Central memory CD8-positive, alpha-beta T cell (primary cell): ENCODE measurements at regions not wholly inside any gene's neighbourhood (a gene's known extent, or its start where the extent isn't known, plus 50 kb on each side); places are given as distances from the start of the nearest gene placed in this dataset.

Experiments
- ATAC-seq: fragments of 150-1000 bp; cut with Tn5 transposase; replicated peaks from 2 replicates; pipeline ENCODE4 v1.10.0; 2022; ENCODE audit warnings: mild to moderate bottlenecking, moderate FRiP score, moderate number of reproducible peaks; ENCODE audit not compliant: poor library complexity, severe bottlenecking; ENCODE audit errors: extremely low read depth
- DNase-seq, 2 donors: peaks; one replicate each; pipeline ENCODE4 v3.0.0; 2021; ENCODE audit warnings: low spot score in 2 of 2
- H3K27ac Mint-ChIP-seq: one replicate; pipeline ENCODE4 v1.8.0; 2022; ENCODE audit warnings: low read depth, mild to moderate bottlenecking, moderate library complexity, mixed read lengths
- H3K27me3 Mint-ChIP-seq: one replicate; pipeline ENCODE4 v1.8.0; 2022; ENCODE audit warnings: mixed read lengths
- H3K36me3 Mint-ChIP-seq: one replicate; pipeline ENCODE4 v1.8.0; 2022; ENCODE audit warnings: mild to moderate bottlenecking, moderate library complexity, mixed read lengths; ENCODE audit not compliant: insufficient read depth
- H3K4me1 Mint-ChIP-seq: one replicate; pipeline ENCODE4 v1.8.0; 2022; ENCODE audit warnings: mixed read lengths
- H3K4me3 Mint-ChIP-seq: one replicate; pipeline ENCODE4 v1.8.0; 2022; ENCODE audit warnings: mild to moderate bottlenecking, moderate library complexity, mixed read lengths
- H3K9me3 Mint-ChIP-seq: one replicate; pipeline ENCODE4 v1.8.0; 2022; ENCODE audit warnings: mixed read lengths

- Mint-ChIP-seq H3K36me3 (no peaks in the 10 kb centered on the region), H3K27ac (no peak overlapping the region), H3K4me1 (no peaks in the 10 kb centered on the region), H3K27me3 (no peaks in the 10 kb centered on the region), H3K4me3 (no peak overlapping the region), H3K9me3 (peaks cover 22% of the 10 kb centered on the region)
- DNase-seq, result no peak
- ATAC-seq, result no peak
These were observed 1153.6 kb downstream of the FLRT2 start for GRCh38 chr14:86683561-86683960.

GRCh38 chr14:86675059-86675458, 1145.1 kb downstream of the FLRT2 start:
- H3K27me3 Mint-ChIP-seq, result no peaks in the 10 kb centered on the region
- H3K9me3 Mint-ChIP-seq, result peaks cover 38% of the 10 kb centered on the region
- no peaks in the 10 kb centered on the region for H3K36me3 Mint-ChIP-seq
- H3K4me1 Mint-ChIP-seq, result no peaks in the 10 kb centered on the region
- no peak overlapping the region for H3K27ac Mint-ChIP-seq
- ATAC-seq (no peak), DNase-seq (no peak)
- no peak overlapping the region for H3K4me3 Mint-ChIP-seq

GRCh38 chr14:86673523-86673969, 1143.6 kb downstream of the FLRT2 start:
- Mint-ChIP-seq H3K4me3 (no peak overlapping the region), H3K4me1 (no peaks in the 10 kb centered on the region), H3K36me3 (no peaks in the 10 kb centered on the region), H3K27me3 (no peaks in the 10 kb centered on the region), H3K9me3 (peaks cover 41% of the 10 kb centered on the region), H3K27ac (no peak overlapping the region)
- no peak for ATAC-seq
- no peak for DNase-seq

GRCh38 chr14:86672080-86672479, 1142.1 kb downstream of the FLRT2 start:
- no peaks in the 10 kb centered on the region for H3K36me3 Mint-ChIP-seq
- no peak overlapping the region for H3K4me3 Mint-ChIP-seq
- no peak overlapping the region for H3K27ac Mint-ChIP-seq
- no peak for DNase-seq
- no peak for ATAC-seq
- H3K4me1 Mint-ChIP-seq, result no peaks in the 10 kb centered on the region
- H3K9me3 Mint-ChIP-seq, result peaks cover 42% of the 10 kb centered on the region
- H3K27me3 Mint-ChIP-seq, result no peaks in the 10 kb centered on the region

- H3K4me3 Mint-ChIP-seq, result no peak overlapping the region
- ATAC-seq, result no peak
- no peak overlapping the region for H3K27ac Mint-ChIP-seq
- peaks cover 24% of the 10 kb centered on the region for H3K9me3 Mint-ChIP-seq
- DNase-seq, result no peak
- no peaks in the 10 kb centered on the region for H3K36me3 Mint-ChIP-seq
- H3K27me3 Mint-ChIP-seq, result no peaks in the 10 kb centered on the region
- no peaks in the 10 kb centered on the region for H3K4me1 Mint-ChIP-seq
These were observed 1136.0 kb downstream of the FLRT2 start for GRCh38 chr14:86665975-86666374.

GRCh38 chr14:86662334-86662733, 1132.4 kb downstream of the FLRT2 start:
- no peak for DNase-seq
- Mint-ChIP-seq H3K27ac (no peak overlapping the region), H3K27me3 (no peaks in the 10 kb centered on the region), H3K36me3 (no peaks in the 10 kb centered on the region), H3K9me3 (peaks cover 27% of the 10 kb centered on the region), H3K4me1 (no peaks in the 10 kb centered on the region), H3K4me3 (no peak overlapping the region)
- ATAC-seq, result no peak

- no peak for DNase-seq
- H3K36me3 Mint-ChIP-seq, result no peaks in the 10 kb centered on the region
These were observed 1124.7 kb downstream of the FLRT2 start for GRCh38 chr14:86654558-86655184.

GRCh38 chr14:86652526-86652925, 1122.6 kb downstream of the FLRT2 start:
- no peak overlapping the region for H3K4me3 Mint-ChIP-seq
- H3K4me1 Mint-ChIP-seq, result no peaks in the 10 kb centered on the region
- DNase-seq (no peak), ATAC-seq (no peak)
- no peaks in the 10 kb centered on the region for H3K36me3 Mint-ChIP-seq
- H3K27ac Mint-ChIP-seq, result no peak overlapping the region
- no peaks in the 10 kb centered on the region for H3K27me3 Mint-ChIP-seq
- H3K9me3 Mint-ChIP-seq, result peaks cover 31% of the 10 kb centered on the region

More at GRCh38 chr14:86654558-86655184, 1124.7 kb downstream of the FLRT2 start:
- no peaks in the 10 kb centered on the region for H3K27me3 Mint-ChIP-seq
- H3K9me3 Mint-ChIP-seq, result peaks cover 29% of the 10 kb centered on the region
- H3K27ac Mint-ChIP-seq, result no peak overlapping the region
- H3K4me3 Mint-ChIP-seq, result no peak overlapping the region
- no peak for ATAC-seq
- no peaks in the 10 kb centered on the region for H3K4me1 Mint-ChIP-seq

- DNase-seq (no peak), ATAC-seq (no peak)
- Mint-ChIP-seq H3K27ac (no peak overlapping the region), H3K4me3 (no peak overlapping the region), H3K36me3 (no peaks in the 10 kb centered on the region), H3K4me1 (no peaks in the 10 kb centered on the region), H3K9me3 (peaks cover 23% of the 10 kb centered on the region), H3K27me3 (no peaks in the 10 kb centered on the region)
These were observed 1117.0 kb downstream of the FLRT2 start for GRCh38 chr14:86646696-86647690.

- no peaks in the 10 kb centered on the region for H3K4me1 Mint-ChIP-seq
- no peak overlapping the region for H3K4me3 Mint-ChIP-seq
- no peak for ATAC-seq
- no peaks in the 10 kb centered on the region for H3K27me3 Mint-ChIP-seq
- DNase-seq, result no peak
- peaks cover 23% of the 10 kb centered on the region for H3K9me3 Mint-ChIP-seq
- H3K36me3 Mint-ChIP-seq, result no peaks in the 10 kb centered on the region
- no peak overlapping the region for H3K27ac Mint-ChIP-seq
These were observed 1116.2 kb downstream of the FLRT2 start for GRCh38 chr14:86646125-86646524.

- Mint-ChIP-seq H3K4me3 (no peak overlapping the region), H3K27me3 (no peaks in the 10 kb centered on the region), H3K27ac (no peak overlapping the region), H3K4me1 (no peaks in the 10 kb centered on the region), H3K9me3 (peaks cover 11% of the 10 kb centered on the region), H3K36me3 (no peaks in the 10 kb centered on the region)
- DNase-seq, result no peak
- ATAC-seq, result no peak
These were observed 1111.4 kb downstream of the FLRT2 start for GRCh38 chr14:86641310-86641709.

GRCh38 chr14:86640288-86640687, 1110.3 kb downstream of the FLRT2 start:
- no peaks in the 10 kb centered on the region for H3K4me1 Mint-ChIP-seq
- H3K36me3 Mint-ChIP-seq, result no peaks in the 10 kb centered on the region
- H3K27me3 Mint-ChIP-seq, result no peaks in the 10 kb centered on the region
- peaks cover 11% of the 10 kb centered on the region for H3K9me3 Mint-ChIP-seq
- no peak overlapping the region for H3K27ac Mint-ChIP-seq
- H3K4me3 Mint-ChIP-seq, result no peak overlapping the region
- DNase-seq (no peak), ATAC-seq (no peak)

GRCh38 chr14:86639666-86640065, 1109.7 kb downstream of the FLRT2 start:
- peaks cover 11% of the 10 kb centered on the region for H3K9me3 Mint-ChIP-seq
- no peaks in the 10 kb centered on the region for H3K4me1 Mint-ChIP-seq
- ATAC-seq (no peak), DNase-seq (no peak)
- H3K27me3 Mint-ChIP-seq, result no peaks in the 10 kb centered on the region
- no peak overlapping the region for H3K4me3 Mint-ChIP-seq
- no peak overlapping the region for H3K27ac Mint-ChIP-seq
- no peaks in the 10 kb centered on the region for H3K36me3 Mint-ChIP-seq
